ENCODE measurements at regions not wholly inside any gene's neighbourhood (a gene's known extent, or its start where the extent isn't known, plus 50 kb on each side); places are given as distances from the start of the nearest gene placed in this dataset.
A peak's percentile ranks its signal among the peaks of the same experiment; 100 is the strongest.

GRCh38 chr6:23414051-23414445, 712.0 kb upstream of the NRSN1 start:
- Histone ChIP-seq H3K9me3 (ENCODE audit: control insufficient read depth in 4 of 4, insufficient read depth in 3 of 4, low read length in 3 of 4) (no peaks in the 10 kb centered on the region), H3K27me3 (ENCODE audit: control insufficient read depth in 3 of 3, insufficient read depth in 3 of 3, low read length in 2 of 3) (no peaks in the 10 kb centered on the region), H3K4me1 (ENCODE audit: control insufficient read depth in 5 of 5, insufficient read depth in 5 of 5, low read length in 5 of 5) (peaks cover 0 to 8% (median 7%) of the 10 kb centered on the region in 5 donors), H3K36me3 (ENCODE audit: control insufficient read depth in 4 of 4, insufficient read depth in 4 of 4, low read length in 4 of 4) (no peaks in the 10 kb centered on the region), H3K4me3 (no peak overlapping the region), H3K27ac (ENCODE audit: low read depth in 1 of 2, low read length in 1 of 2) (no peak overlapping the region), H3K9ac (ENCODE audit: insufficient read depth in 1 of 2, low read length in 2 of 2) (no peak overlapping the region)
- TF ChIP-seq, protein P1, sequence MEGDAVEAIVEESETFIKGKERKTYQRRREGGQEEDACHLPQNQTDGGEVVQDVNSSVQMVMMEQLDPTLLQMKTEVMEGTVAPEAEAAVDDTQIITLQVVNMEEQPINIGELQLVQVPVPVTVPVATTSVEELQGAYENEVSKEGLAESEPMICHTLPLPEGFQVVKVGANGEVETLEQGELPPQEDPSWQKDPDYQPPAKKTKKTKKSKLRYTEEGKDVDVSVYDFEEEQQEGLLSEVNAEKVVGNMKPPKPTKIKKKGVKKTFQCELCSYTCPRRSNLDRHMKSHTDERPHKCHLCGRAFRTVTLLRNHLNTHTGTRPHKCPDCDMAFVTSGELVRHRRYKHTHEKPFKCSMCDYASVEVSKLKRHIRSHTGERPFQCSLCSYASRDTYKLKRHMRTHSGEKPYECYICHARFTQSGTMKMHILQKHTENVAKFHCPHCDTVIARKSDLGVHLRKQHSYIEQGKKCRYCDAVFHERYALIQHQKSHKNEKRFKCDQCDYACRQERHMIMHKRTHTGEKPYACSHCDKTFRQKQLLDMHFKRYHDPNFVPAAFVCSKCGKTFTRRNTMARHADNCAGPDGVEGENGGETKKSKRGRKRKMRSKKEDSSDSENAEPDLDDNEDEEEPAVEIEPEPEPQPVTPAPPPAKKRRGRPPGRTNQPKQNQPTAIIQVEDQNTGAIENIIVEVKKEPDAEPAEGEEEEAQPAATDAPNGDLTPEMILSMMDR (IDR thresholded peaks at IDR 0.05; ENCODE audit: control extremely low read depth, extremely low read depth), result no peak
- no peak for ATAC-seq (ENCODE audit: insufficient read depth, low FRiP score)
- 2 to 3% methylated on average over 2 of the region's 2 CpGs for WGBS, 2 donors
- DNase-seq, result peak; percentile 27 to 86 (median 81)

- Histone ChIP-seq H3K27ac (ENCODE audit: low read depth in 1 of 2, low read length in 1 of 2) (no peak overlapping the region), H3K36me3 (ENCODE audit: control insufficient read depth in 4 of 4, insufficient read depth in 4 of 4, low read length in 4 of 4) (no peaks in the 10 kb centered on the region), H3K9me3 (ENCODE audit: control insufficient read depth in 4 of 4, insufficient read depth in 3 of 4, low read length in 3 of 4) (no peaks in the 10 kb centered on the region), H3K9ac (ENCODE audit: insufficient read depth in 1 of 2, low read length in 2 of 2) (no peak overlapping the region), H3K4me3 (no peak overlapping the region), H3K27me3 (ENCODE audit: control insufficient read depth in 3 of 3, insufficient read depth in 3 of 3, low read length in 2 of 3) (no peaks in the 10 kb centered on the region), H3K4me1 (ENCODE audit: control insufficient read depth in 5 of 5, insufficient read depth in 5 of 5, low read length in 5 of 5) (peaks cover 0 to 8% (median 7%) of the 10 kb centered on the region in 5 donors)
- WGBS, 2 donors, result 75 to 78% methylated on average over 3 of the region's 3 CpGs
- DNase-seq (no peak), ATAC-seq (ENCODE audit: insufficient read depth, low FRiP score) (no peak)
- TF ChIP-seq, protein P1 (IDR thresholded peaks at IDR 0.05; ENCODE audit: control extremely low read depth, extremely low read depth), result no peak
These were observed 711.1 kb upstream of the NRSN1 start for GRCh38 chr6:23414922-23415321.

GRCh38 chr6:23415819-23416427, 710.1 kb upstream of the NRSN1 start:
- Histone ChIP-seq H3K4me3 (no peak overlapping the region), H3K27ac (ENCODE audit: low read depth in 1 of 2, low read length in 1 of 2) (no peak overlapping the region), H3K9ac (ENCODE audit: insufficient read depth in 1 of 2, low read length in 2 of 2) (no peak overlapping the region), H3K36me3 (ENCODE audit: control insufficient read depth in 4 of 4, insufficient read depth in 4 of 4, low read length in 4 of 4) (no peaks in the 10 kb centered on the region), H3K9me3 (ENCODE audit: control insufficient read depth in 4 of 4, insufficient read depth in 3 of 4, low read length in 3 of 4) (no peaks in the 10 kb centered on the region), H3K4me1 (ENCODE audit: control insufficient read depth in 5 of 5, insufficient read depth in 5 of 5, low read length in 5 of 5) (peaks cover 0 to 8% (median 7%) of the 10 kb centered on the region in 5 donors), H3K27me3 (ENCODE audit: control insufficient read depth in 3 of 3, insufficient read depth in 3 of 3, low read length in 2 of 3) (no peaks in the 10 kb centered on the region)
- 81 to 84% methylated on average over 5 of the region's 5 CpGs for WGBS, 2 donors
- ATAC-seq (ENCODE audit: insufficient read depth, low FRiP score) (no peak), DNase-seq (no peak)
- TF ChIP-seq, protein P1 (IDR thresholded peaks at IDR 0.05; ENCODE audit: control extremely low read depth, extremely low read depth), result no peak

DNA sequence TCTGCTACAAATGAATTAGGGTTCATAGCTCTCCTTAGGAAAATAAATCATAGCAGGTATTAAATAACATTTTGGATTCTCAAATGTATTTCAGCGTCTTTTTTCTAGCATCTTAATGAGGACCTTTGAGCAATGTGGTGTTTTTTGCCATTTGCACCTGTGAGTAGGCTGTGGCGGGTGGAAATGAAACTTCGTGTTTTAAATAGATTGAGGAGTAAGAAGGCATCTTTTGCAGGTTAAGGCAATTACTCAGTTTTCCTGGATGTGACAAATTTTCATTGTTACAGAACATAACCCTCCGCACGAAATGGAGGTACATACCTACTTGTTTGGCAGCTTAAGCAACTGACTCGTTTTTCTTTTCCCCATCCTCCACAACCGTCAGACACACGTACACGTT, 708.9 kb upstream of the NRSN1 start:
- H3K4me3 ChIP-seq, result no peak overlapping the region
- H3K9ac ChIP-seq (ENCODE audit: insufficient read depth in 1 of 2, low read length in 2 of 2), result no peak overlapping the region
- ATAC-seq (ENCODE audit: insufficient read depth, low FRiP score), result no peak
- H3K27ac ChIP-seq (ENCODE audit: low read depth in 1 of 2, low read length in 1 of 2), result no peak overlapping the region
- TF ChIP-seq, protein P1 (IDR thresholded peaks at IDR 0.05; ENCODE audit: control extremely low read depth, extremely low read depth), result no peak
- no peaks in the 10 kb centered on the region for H3K36me3 ChIP-seq (ENCODE audit: control insufficient read depth in 4 of 4, insufficient read depth in 4 of 4, low read length in 4 of 4)
- H3K27me3 ChIP-seq (ENCODE audit: control insufficient read depth in 3 of 3, insufficient read depth in 3 of 3, low read length in 2 of 3), result no peaks in the 10 kb centered on the region
- DNase-seq, result no peak
- 85 to 94% methylated on average over 9 of the region's 9 CpGs for WGBS, 2 donors
- no peaks in the 10 kb centered on the region for H3K9me3 ChIP-seq (ENCODE audit: control insufficient read depth in 4 of 4, insufficient read depth in 3 of 4, low read length in 3 of 4)
- H3K4me1 ChIP-seq (ENCODE audit: control insufficient read depth in 5 of 5, insufficient read depth in 5 of 5, low read length in 5 of 5), result peaks cover 0 to 8% (median 7%) of the 10 kb centered on the region in 5 donors

Data from lung (tissue), 11 donors.